GM19452 (cell line): ENCODE measurements at regions not wholly inside any gene's neighbourhood (a gene's known extent, or its start where the extent isn't known, plus 50 kb on each side); places are given as distances from the start of the nearest gene placed in this dataset.
"Not testable (repeated sequence)": the region's sequence is repeated elsewhere in the genome, so short reads cannot be mapped to it uniquely, and the experiment has no call there.

Experiments
- ATAC-seq: cut with Tn5 transposase; IDR thresholded peaks from one replicate; pipeline ENCODE4 v1.9.1; 2021; ENCODE audit not compliant: unreplicated experiment

GRCh38 chr2:156769802-156770201 is 333.6 kb downstream of the GPD2 start:
- no peak for ATAC-seq

- no peak for ATAC-seq
Measured at GRCh38 chr2:156778916-156779315, 342.7 kb downstream of the GPD2 start.

GRCh38 chr2:156779416-156780120 is 343.4 kb downstream of the GPD2 start:
- ATAC-seq, result no peak

- not testable (repeated sequence) for ATAC-seq
Measured at GRCh38 chr2:156781677-156782076, 345.5 kb downstream of the GPD2 start.

GRCh38 chr2:156784020-156784701 is 348.0 kb downstream of the GPD2 start:
- ATAC-seq, result no peak

- ATAC-seq, result no peak
Measured at GRCh38 chr2:156787517-156787916, 351.3 kb downstream of the GPD2 start.

GRCh38 chr2:156790343-156791037 is 354.3 kb downstream of the GPD2 start:
- no peak for ATAC-seq

- no peak for ATAC-seq
Measured at GRCh38 chr2:156792242-156792840, 356.2 kb downstream of the GPD2 start.

- ATAC-seq, result no peak
Measured at GRCh38 chr2:156797832-156798231, 361.7 kb downstream of the GPD2 start.

- no peak for ATAC-seq
Measured at GRCh38 chr2:156800065-156800653, 364.0 kb downstream of the GPD2 start.

GRCh38 chr2:156800781-156801361 is 364.7 kb downstream of the GPD2 start:
- ATAC-seq, result no peak

GRCh38 chr2:156803243-156803642 is 367.1 kb downstream of the GPD2 start:
- no peak for ATAC-seq

GRCh38 chr2:156803967-156804366 is 367.8 kb downstream of the GPD2 start:
- no peak for ATAC-seq

GRCh38 chr2:156810094-156810493 is 373.9 kb downstream of the GPD2 start:
- ATAC-seq, result no peak

GRCh38 chr2:156812496-156812895 is 376.3 kb downstream of the GPD2 start:
- no peak for ATAC-seq

GRCh38 chr2:156817430-156817829 is 381.3 kb downstream of the GPD2 start:
- ATAC-seq, result no peak

- ATAC-seq, result no peak
Measured at GRCh38 chr2:156818221-156818620, 382.0 kb downstream of the GPD2 start.

- no peak for ATAC-seq
Measured at GRCh38 chr2:156818944-156819343, 382.8 kb downstream of the GPD2 start.

GRCh38 chr2:156826341-156826933 is 390.3 kb downstream of the GPD2 start:
- ATAC-seq, result no peak

GRCh38 chr2:156834431-156834830 is 398.3 kb downstream of the GPD2 start:
- ATAC-seq, result no peak
